ENCODE measurements at regions not wholly inside any gene's neighbourhood (a gene's known extent, or its start where the extent isn't known, plus 50 kb on each side); places are given as distances from the start of the nearest gene placed in this dataset.

DNA sequence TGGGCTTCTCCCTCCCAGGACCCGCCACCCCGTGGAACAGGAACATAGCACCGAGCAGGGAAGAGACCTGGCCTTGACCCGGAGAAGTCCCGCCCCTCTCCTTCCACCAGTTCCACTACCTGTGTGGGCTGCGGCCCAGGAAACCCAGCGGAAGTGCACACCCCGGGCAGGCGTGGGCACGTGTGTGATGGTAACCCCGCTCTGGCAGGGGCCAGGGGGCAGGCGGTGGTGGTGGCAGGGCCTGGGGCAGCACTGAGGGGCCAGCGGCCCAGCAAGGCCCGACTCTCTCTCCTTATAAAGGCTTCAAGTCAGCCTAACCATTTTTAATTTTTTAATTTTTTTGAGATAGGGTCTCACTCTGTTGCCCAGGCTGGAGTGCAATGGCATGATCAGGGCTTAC is 129.0 kb upstream of the FAM98A start:
- TF ChIP-seq CTCF (IDR thresholded peaks at IDR 0.05; ENCODE audit: poor library complexity, severe bottlenecking) (no peak), MXI1 (conservative IDR thresholded peaks at IDR 0.05; ENCODE audit: poor library complexity, severe bottlenecking) (no peak), POLR2AphosphoS5 (IDR thresholded peaks at IDR 0.05) (no peak), RAD21 (conservative IDR thresholded peaks at IDR 0.05) (no peak), EP300 (conservative IDR thresholded peaks at IDR 0.05; ENCODE audit: poor library complexity, severe bottlenecking) (no peak)
- TF ChIP-seq, protein P1, sequence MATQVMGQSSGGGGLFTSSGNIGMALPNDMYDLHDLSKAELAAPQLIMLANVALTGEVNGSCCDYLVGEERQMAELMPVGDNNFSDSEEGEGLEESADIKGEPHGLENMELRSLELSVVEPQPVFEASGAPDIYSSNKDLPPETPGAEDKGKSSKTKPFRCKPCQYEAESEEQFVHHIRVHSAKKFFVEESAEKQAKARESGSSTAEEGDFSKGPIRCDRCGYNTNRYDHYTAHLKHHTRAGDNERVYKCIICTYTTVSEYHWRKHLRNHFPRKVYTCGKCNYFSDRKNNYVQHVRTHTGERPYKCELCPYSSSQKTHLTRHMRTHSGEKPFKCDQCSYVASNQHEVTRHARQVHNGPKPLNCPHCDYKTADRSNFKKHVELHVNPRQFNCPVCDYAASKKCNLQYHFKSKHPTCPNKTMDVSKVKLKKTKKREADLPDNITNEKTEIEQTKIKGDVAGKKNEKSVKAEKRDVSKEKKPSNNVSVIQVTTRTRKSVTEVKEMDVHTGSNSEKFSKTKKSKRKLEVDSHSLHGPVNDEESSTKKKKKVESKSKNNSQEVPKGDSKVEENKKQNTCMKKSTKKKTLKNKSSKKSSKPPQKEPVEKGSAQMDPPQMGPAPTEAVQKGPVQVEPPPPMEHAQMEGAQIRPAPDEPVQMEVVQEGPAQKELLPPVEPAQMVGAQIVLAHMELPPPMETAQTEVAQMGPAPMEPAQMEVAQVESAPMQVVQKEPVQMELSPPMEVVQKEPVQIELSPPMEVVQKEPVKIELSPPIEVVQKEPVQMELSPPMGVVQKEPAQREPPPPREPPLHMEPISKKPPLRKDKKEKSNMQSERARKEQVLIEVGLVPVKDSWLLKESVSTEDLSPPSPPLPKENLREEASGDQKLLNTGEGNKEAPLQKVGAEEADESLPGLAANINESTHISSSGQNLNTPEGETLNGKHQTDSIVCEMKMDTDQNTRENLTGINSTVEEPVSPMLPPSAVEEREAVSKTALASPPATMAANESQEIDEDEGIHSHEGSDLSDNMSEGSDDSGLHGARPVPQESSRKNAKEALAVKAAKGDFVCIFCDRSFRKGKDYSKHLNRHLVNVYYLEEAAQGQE (IDR thresholded peaks at IDR 0.05; ENCODE audit: borderline replicate concordance) = no peak
